Aorta (tissue), 5 donors: ENCODE measurements at regions not wholly inside any gene's neighbourhood (a gene's known extent, or its start where the extent isn't known, plus 50 kb on each side); places are given as distances from the start of the nearest gene placed in this dataset.
"Not testable (repeated sequence)": the region's sequence is repeated elsewhere in the genome, so short reads cannot be mapped to it uniquely, and the experiment has no call there.

ENCODE experiments used
- ATAC-seq: fragments of 200-7000 bp; cut with Tn5 transposase; one replicate; pipeline ENCODE4 v1.9.1; 2022; ENCODE audit warnings: moderate library complexity; ENCODE audit not compliant: low FRiP score
- DNase-seq, 2 donors: peaks; one replicate each; pipeline ENCODE4 v3.0.0-alpha.2; 2020
- H3K27ac ChIP-seq, 2 donors: one replicate each; pipeline ENCODE4 v1.5.1; 2013; ENCODE audit warnings: low read length in 2 of 2, mild to moderate bottlenecking in 2 of 2, moderate library complexity in 2 of 2, control low read depth in 1 of 2, inconsistent platforms in 1 of 2, low read depth in 1 of 2
- H3K27me3 ChIP-seq, 2 donors: one replicate each; pipeline ENCODE4 v1.6.1; 2013; ENCODE audit warnings: control low read depth in 1 of 2, low read length in 1 of 2, mild to moderate bottlenecking in 1 of 2, moderate library complexity in 1 of 2; ENCODE audit not compliant: insufficient read depth in 2 of 2, control insufficient read depth in 1 of 2
- H3K36me3 ChIP-seq, 2 donors: one replicate each; pipeline ENCODE4 v1.6.1; 2013; ENCODE audit warnings: control low read depth in 1 of 2, low read length in 1 of 2, mild to moderate bottlenecking in 1 of 2; ENCODE audit not compliant: insufficient read depth in 2 of 2, control insufficient read depth in 1 of 2
- H3K4me1 ChIP-seq, 2 donors: one replicate each; pipeline ENCODE4 v1.6.1; 2013; ENCODE audit warnings: low read length in 2 of 2, control low read depth in 1 of 2, mild to moderate bottlenecking in 1 of 2, moderate library complexity in 1 of 2; ENCODE audit not compliant: insufficient read depth in 2 of 2, control insufficient read depth in 1 of 2
- H3K4me3 ChIP-seq, 2 donors: one replicate each; pipeline ENCODE4 v1.5.1; 2013; ENCODE audit warnings: low read length in 2 of 2, control low read depth in 1 of 2, mild to moderate bottlenecking in 1 of 2
- H3K9me3 ChIP-seq: one replicate; pipeline ENCODE4 v1.6.1; 2013; ENCODE audit warnings: mild to moderate bottlenecking, low read length; ENCODE audit not compliant: control insufficient read depth
- WGBS, 2 donors: extraction: QIAGEN DNeasy Blood & Tissue Kit; methylation state at CpG; one replicate each; pipeline ENCODE4 v1.1.7; 2013; 5-methylcytosine and 5-hydroxymethylcytosine counted together
- intact Hi-C, 2 donors: fragments of 100-400 bp; cut with DNase I; formaldehyde crosslinking; loops; one replicate each; pipeline versions ENCODE4 v1.14.2 to v1.15.0; 2022
- donor health status: healthy with polysubstance abuse.
- donor health status: Bipolar disorder and iron deficiency.
- donor health status: DM: no; HTN: no; CAD: no.
- donor health status: DM: no; HTN: no; CAD: no.
- donor health status: DM: yes; HTN: yes; CAD: no.

DNA sequence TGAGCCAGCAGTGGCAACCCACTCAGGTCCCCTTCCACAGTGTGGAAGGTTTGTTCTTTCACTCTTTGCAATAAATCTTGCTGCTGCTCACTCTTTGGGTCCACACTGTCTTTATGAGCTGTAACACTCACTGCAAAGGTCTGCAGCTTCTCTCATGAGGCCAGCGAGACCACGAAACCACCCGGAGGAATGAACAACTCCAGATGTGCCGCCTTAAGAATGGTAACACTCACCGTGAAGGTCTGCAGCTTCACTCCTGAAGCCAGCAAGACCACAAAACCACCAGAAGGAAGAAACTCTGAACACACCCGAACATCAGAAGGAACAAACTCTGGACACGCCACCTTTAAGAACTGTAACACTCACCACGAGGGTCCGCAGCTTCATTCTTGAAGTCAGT lies 174.9 kb downstream of the ADAM29 start:
- H3K27me3 ChIP-seq, H3K36me3 ChIP-seq, H3K9me3 ChIP-seq, intact Hi-C loops, DNase-seq, H3K4me3 ChIP-seq, H3K4me1 ChIP-seq, ATAC-seq, H3K27ac ChIP-seq: not testable (repeated sequence)
- WGBS, 2 donors, result 87 to 96% methylated on average over 9 of the region's 9 CpGs

DNA sequence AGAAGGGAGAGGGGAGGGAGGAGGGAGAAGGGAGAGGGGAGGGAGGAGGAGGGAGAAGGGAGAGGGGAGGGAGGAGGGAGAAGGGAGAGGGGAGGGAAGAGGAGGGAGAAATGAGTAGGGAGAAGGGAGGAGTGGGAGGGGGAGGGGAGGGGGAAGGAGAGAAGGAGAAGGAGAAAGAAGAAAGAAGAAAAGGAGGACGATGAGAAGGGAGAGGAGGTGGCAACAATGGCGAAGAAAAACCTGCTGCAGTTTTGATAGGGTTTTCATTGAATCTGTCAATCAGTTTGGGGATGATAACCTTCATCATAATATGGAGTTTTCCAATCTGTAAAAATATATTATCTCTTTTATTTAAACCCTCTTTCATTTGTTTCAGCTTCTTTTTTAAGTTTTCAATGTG lies 185.2 kb downstream of the ADAM29 start:
- Histone ChIP-seq H3K4me1 (no peaks in the 10 kb centered on the region), H3K27ac (no peak overlapping the region), H3K27me3 (no peaks in the 10 kb centered on the region), H3K36me3 (no peaks in the 10 kb centered on the region), H3K9me3 (no peaks in the 10 kb centered on the region), H3K4me3 (no peak overlapping the region)
- no peak for DNase-seq
- 90 to 94% methylated on average over 2 of the region's 2 CpGs for WGBS, 2 donors
- intact Hi-C loops, result no loop called here
- no peak for ATAC-seq

DNA sequence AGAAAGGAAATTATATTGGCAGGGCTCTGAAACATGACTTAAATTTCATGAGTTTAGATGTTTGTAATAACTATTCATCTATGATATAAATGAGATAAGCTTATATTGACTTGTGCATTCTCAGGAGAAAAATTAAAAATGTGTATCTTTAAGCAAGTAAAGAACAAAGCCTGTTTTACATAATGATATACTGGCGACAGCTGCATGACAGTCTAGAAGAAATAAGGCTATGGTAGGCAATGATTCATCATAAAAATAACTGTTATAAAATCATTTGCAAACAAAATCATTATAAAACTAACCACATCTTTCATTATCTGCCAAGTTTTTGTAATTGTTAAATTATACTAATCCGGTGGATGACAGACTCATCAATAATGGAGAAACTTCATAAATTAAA lies 188.1 kb downstream of the ADAM29 start:
- Histone ChIP-seq H3K36me3 (no peaks in the 10 kb centered on the region), H3K27ac (no peak overlapping the region), H3K9me3 (peaks cover 2% of the 10 kb centered on the region), H3K27me3 (no peaks in the 10 kb centered on the region), H3K4me3 (no peak overlapping the region), H3K4me1 (no peaks in the 10 kb centered on the region)
- DNase-seq (no peak), ATAC-seq (no peak)
- intact Hi-C loops, result no loop called here
- WGBS, 2 donors, result 57 to 63% methylated on average over 2 of the region's 2 CpGs

DNA sequence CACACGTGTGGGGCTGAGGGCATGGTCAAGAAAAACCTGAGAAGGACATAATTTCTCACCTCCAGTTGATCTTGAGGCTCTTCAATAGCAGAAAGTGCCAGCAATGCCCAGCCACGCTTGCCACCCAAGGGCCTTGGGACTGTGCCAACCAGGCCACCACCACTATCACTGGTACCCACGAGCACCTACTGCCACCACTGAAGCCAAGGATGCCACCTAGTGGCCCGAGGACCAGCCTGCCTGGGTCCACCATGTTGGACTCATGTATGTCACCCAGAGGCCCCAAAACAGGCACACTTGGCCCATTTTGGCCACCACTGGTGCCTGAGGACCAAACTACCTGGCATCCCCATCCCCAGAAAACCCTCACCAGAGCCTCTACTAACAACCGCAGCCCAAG lies 191.8 kb downstream of the ADAM29 start:
- no peaks in the 10 kb centered on the region for H3K36me3 ChIP-seq
- whole genome bisulfite sequencing, 2 donors, result 84 to 87% methylated on average over 5 of the region's 5 CpGs
- peaks cover 2% of the 10 kb centered on the region for H3K9me3 ChIP-seq
- DNase-seq (no peak), ATAC-seq (no peak)
- intact Hi-C loops, result no loop called here
- H3K27ac ChIP-seq, result no peak overlapping the region
- no peak overlapping the region for H3K4me3 ChIP-seq
- no peaks in the 10 kb centered on the region for H3K4me1 ChIP-seq
- H3K27me3 ChIP-seq, result no peaks in the 10 kb centered on the region

DNA sequence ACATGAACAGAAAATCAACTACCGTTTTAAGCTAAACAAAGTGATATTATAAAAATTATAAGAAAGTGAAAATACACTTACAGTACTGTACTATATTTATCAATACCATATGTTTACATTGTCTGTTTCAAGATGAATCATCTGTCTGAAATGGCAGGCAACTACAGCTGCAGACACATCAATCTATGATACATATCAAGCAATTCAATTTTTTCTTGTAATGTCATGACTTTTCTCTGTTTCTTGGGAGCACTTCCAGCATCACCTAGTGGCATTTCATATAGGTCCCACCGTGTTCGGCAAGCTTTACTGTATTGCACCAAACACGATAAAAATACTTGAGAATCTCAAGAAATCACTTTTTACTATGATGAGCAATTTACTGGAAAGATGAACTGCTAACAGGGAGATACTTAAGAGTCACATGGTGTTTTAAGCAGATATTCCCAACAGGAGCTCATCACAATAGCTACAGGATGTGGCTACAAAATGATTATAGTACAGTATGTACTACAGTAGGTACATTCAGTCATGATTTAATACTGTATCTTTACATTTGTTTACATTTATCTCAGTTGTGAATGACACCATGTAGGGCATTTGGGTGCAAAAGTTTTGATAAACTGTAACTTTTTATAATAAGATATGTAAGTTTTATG lies 207.4 kb downstream of the ADAM29 start:
- DNase-seq (no peak), ATAC-seq (no peak)
- Histone ChIP-seq H3K9me3 (no peaks in the 10 kb centered on the region), H3K27ac (no peak overlapping the region), H3K4me1 (no peaks in the 10 kb centered on the region), H3K36me3 (no peaks in the 10 kb centered on the region), H3K27me3 (no peaks in the 10 kb centered on the region), H3K4me3 (no peak overlapping the region)
- intact Hi-C loops, result no loop called here
- 84 to 86% methylated on average over 4 of the region's 4 CpGs for WGBS, 2 donors

DNA sequence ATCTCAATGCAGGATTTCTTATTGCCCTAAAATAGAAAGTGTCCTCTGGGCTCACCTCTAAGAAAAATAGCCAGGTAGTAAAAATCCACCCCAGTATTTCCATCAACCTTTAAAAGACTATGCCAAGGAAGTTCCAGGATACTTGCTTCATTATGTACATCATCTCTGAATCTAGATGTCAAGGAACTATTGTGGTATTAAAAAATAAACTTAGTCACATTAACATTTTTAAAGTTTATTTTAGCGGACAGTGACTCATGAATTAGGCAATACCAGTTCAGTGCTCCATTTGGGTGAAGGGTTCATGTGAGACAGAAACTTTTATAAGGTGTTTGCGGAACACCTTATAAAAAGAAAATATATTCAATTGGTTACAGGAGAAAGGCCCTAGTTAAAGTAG lies 209.2 kb downstream of the ADAM29 start:
- Histone ChIP-seq H3K36me3 (no peaks in the 10 kb centered on the region), H3K4me1 (no peaks in the 10 kb centered on the region), H3K27me3 (no peaks in the 10 kb centered on the region), H3K9me3 (no peaks in the 10 kb centered on the region), H3K27ac (no peak overlapping the region), H3K4me3 (no peak overlapping the region)
- intact Hi-C loops, result no loop called here
- WGBS, 2 donors, result 70 to 77% methylated on average over 2 of the region's 2 CpGs
- ATAC-seq (no peak), DNase-seq (no peak)

DNA sequence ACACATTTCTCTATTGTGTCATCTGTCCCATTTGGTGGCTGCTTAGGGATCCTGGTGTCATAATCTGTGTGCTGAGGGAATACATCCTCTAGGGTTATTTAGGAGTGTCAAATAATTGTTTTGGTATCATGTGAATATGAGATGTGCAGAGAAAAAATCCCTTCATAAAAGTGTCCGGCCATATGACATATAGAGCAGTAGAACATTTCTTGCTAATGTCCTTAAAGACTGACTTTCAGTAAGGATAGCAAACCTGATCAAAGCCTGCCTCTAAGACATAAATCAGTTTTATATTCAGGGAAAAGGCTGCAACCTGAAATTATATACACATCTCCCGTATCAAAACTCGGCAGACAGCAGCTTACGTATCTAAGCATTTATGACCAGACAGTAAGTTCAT lies 211.6 kb downstream of the ADAM29 start:
- Histone ChIP-seq H3K27me3 (no peaks in the 10 kb centered on the region), H3K36me3 (no peaks in the 10 kb centered on the region), H3K4me1 (no peaks in the 10 kb centered on the region), H3K4me3 (no peak overlapping the region), H3K27ac (no peak overlapping the region), H3K9me3 (no peaks in the 10 kb centered on the region)
- no peak for DNase-seq
- 71 to 73% methylated on average over 4 of the region's 4 CpGs for WGBS, 2 donors
- no peak for ATAC-seq
- intact Hi-C loops, result no loop called here

DNA sequence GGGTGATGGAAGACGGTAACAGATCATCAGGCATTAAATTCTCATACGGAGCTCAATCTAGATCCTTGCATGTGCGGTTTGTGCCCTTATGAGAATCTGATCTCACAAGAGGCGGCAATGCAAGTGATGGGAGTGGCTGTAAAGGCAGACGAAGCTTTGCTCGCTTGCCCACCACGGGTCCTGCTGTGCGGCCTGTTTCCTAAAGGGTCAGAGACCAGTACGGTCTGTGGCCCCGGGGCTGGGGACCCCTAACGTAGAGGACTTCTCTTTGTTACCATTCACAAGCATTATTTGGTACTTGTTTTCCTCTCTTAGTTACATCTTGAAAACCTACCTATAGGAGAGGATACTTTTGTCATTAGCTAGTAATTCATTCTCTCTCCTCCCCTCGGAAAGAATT lies 221.0 kb downstream of the ADAM29 start:
- no peaks in the 10 kb centered on the region for H3K27me3 ChIP-seq
- H3K9me3 ChIP-seq, result no peaks in the 10 kb centered on the region
- 95 to 98% methylated on average over 12 of the region's 12 CpGs for WGBS, 2 donors
- H3K36me3 ChIP-seq, result no peaks in the 10 kb centered on the region
- intact Hi-C loops, result no loop called here
- no peaks in the 10 kb centered on the region for H3K4me1 ChIP-seq
- no peak overlapping the region for H3K4me3 ChIP-seq
- no peak overlapping the region for H3K27ac ChIP-seq
- ATAC-seq, result no peak
- DNase-seq, result peak in 1 of 2 donors; percentile 65

DNA sequence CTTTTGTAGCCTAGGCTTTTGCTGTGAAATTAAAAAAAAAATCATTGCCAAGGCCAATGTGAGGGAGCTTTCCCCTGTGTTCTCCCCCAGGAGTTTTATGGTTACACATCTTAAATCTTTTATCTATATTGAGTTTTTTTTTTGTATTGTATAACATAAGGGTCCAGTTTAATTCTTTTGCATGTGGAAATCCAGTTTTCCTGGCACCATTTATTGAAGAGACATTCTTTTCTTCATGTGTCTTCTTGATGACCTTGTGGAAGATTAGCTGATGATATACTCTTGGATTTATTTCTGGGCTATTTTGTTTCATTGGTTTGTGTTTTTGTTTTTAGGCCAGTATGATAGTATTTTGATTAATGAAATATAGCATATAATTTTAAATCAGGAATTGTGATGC lies 225.0 kb downstream of the ADAM29 start:
- Histone ChIP-seq H3K9me3 (no peaks in the 10 kb centered on the region), H3K4me3 (no peak overlapping the region), H3K27me3 (no peaks in the 10 kb centered on the region), H3K36me3 (no peaks in the 10 kb centered on the region), H3K4me1 (no peaks in the 10 kb centered on the region), H3K27ac (no peak overlapping the region)
- DNase-seq (no peak), ATAC-seq (no peak)
- intact Hi-C loops, result no loop called here
